WTC11 (cell line): ENCODE measurements at regions not wholly inside any gene's neighbourhood (a gene's known extent, or its start where the extent isn't known, plus 50 kb on each side); places are given as distances from the start of the nearest gene placed in this dataset.

Source experiments
- FOXJ3 ChIP-seq: sonication (generic); formaldehyde crosslinking; IDR thresholded peaks from 2 replicates; pipeline ENCODE4 v1.9.0; 2021; ENCODE audit warnings: missing genetic modification reagents, mild to moderate bottlenecking, borderline replicate concordance
- NR2C2 ChIP-seq: sonication (generic); formaldehyde crosslinking; IDR thresholded peaks from 2 replicates; pipeline ENCODE4 v1.8.0; 2022; ENCODE audit warnings: mild to moderate bottlenecking, missing genetic modification reagents
- TP53 ChIP-seq: sonication (generic); formaldehyde crosslinking; IDR thresholded peaks from 2 replicates; pipeline ENCODE4 v1.8.1; 2023; ENCODE audit warnings: mild to moderate bottlenecking, missing genetic modification reagents
- ZNF317 ChIP-seq: sonication (generic); formaldehyde crosslinking; IDR thresholded peaks from 2 replicates; pipeline ENCODE4 v1.8.1; 2023; ENCODE audit warnings: low read depth, mild to moderate bottlenecking, moderate library complexity, missing genetic modification reagents, borderline replicate concordance
- TF ChIP-seq, protein P1 (sequence below): fragments of 200-600 bp; IDR thresholded peaks from 2 replicates; pipeline ENCODE4 v1.8.0; 2022; ENCODE audit warnings: antibody characterized with exemption
- TF ChIP-seq, protein P2 (sequence below): sonication (generic); formaldehyde crosslinking; IDR thresholded peaks from 2 replicates; pipeline ENCODE4 v1.8.1; 2022; ENCODE audit warnings: low read depth, missing genetic modification reagents, borderline replicate concordance
- TF ChIP-seq, protein P3 (sequence below): sonication (generic); formaldehyde crosslinking; IDR thresholded peaks from 2 replicates; pipeline ENCODE4 v1.8.0; 2022; ENCODE audit warnings: mild to moderate bottlenecking, missing genetic modification reagents
- TF ChIP-seq, protein P4 (sequence below): sonication (generic); formaldehyde crosslinking; IDR thresholded peaks from 2 replicates; pipeline ENCODE4 v1.8.1; 2023; ENCODE audit warnings: mild to moderate bottlenecking, missing genetic modification reagents, moderate library complexity

DNA sequence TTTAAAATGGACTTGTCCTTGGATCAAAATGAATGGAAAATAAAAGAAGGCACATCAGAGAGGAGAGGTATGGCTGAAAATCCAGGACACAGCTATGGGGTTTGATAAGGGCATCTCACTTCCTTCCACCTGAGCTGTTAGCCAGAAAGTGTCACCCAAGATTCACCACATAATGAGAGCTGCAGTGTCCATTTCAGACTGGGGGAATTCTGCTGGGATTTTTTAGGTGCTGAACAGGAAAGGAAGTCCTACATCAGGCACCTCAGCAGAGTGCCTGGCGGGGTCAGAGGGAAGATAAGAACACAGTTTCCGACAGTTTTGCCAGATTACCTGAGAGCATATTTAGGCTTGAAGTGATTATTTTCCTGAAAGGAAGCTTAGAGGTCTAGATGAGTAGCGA is 187.6 kb upstream of the HNMT start:
- TF ChIP-seq, protein P1, sequence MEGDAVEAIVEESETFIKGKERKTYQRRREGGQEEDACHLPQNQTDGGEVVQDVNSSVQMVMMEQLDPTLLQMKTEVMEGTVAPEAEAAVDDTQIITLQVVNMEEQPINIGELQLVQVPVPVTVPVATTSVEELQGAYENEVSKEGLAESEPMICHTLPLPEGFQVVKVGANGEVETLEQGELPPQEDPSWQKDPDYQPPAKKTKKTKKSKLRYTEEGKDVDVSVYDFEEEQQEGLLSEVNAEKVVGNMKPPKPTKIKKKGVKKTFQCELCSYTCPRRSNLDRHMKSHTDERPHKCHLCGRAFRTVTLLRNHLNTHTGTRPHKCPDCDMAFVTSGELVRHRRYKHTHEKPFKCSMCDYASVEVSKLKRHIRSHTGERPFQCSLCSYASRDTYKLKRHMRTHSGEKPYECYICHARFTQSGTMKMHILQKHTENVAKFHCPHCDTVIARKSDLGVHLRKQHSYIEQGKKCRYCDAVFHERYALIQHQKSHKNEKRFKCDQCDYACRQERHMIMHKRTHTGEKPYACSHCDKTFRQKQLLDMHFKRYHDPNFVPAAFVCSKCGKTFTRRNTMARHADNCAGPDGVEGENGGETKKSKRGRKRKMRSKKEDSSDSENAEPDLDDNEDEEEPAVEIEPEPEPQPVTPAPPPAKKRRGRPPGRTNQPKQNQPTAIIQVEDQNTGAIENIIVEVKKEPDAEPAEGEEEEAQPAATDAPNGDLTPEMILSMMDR: no peak
- TF ChIP-seq, protein P2, sequence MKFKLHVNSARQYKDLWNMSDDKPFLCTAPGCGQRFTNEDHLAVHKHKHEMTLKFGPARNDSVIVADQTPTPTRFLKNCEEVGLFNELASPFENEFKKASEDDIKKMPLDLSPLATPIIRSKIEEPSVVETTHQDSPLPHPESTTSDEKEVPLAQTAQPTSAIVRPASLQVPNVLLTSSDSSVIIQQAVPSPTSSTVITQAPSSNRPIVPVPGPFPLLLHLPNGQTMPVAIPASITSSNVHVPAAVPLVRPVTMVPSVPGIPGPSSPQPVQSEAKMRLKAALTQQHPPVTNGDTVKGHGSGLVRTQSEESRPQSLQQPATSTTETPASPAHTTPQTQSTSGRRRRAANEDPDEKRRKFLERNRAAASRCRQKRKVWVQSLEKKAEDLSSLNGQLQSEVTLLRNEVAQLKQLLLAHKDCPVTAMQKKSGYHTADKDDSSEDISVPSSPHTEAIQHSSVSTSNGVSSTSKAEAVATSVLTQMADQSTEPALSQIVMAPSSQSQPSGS: no peak
- TF ChIP-seq, protein P3, sequence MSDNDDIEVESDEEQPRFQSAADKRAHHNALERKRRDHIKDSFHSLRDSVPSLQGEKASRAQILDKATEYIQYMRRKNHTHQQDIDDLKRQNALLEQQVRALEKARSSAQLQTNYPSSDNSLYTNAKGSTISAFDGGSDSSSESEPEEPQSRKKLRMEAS (CRISPR knock-in tag): no peak
- TF ChIP-seq ZNF317 (CRISPR knock-in tag) (no peak), FOXJ3 (CRISPR knock-in tag) (no peak), NR2C2 (CRISPR knock-in tag) (no peak), TP53 (no peak)
- TF ChIP-seq, protein P4, sequence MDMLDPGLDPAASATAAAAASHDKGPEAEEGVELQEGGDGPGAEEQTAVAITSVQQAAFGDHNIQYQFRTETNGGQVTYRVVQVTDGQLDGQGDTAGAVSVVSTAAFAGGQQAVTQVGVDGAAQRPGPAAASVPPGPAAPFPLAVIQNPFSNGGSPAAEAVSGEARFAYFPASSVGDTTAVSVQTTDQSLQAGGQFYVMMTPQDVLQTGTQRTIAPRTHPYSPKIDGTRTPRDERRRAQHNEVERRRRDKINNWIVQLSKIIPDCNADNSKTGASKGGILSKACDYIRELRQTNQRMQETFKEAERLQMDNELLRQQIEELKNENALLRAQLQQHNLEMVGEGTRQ (CRISPR knock-in tag): no peak
